HepG2 (cell line): ENCODE measurements at regions not wholly inside any gene's neighbourhood (a gene's known extent, or its start where the extent isn't known, plus 50 kb on each side); places are given as distances from the start of the nearest gene placed in this dataset.

ENCODE experiments used
- EP300 ChIP-seq, 3 experiments: sonication (generic) in 1 of 3; formaldehyde crosslinking in 1 of 3; IDR thresholded peaks; 2 replicates each; pipeline versions ENCODE4 v1.5.1 to v1.6.1; 2011 to 2020; ENCODE audit warnings: low read depth in 2 of 3, low read length in 2 of 3, borderline replicate concordance in 1 of 3, improper control_type of control experiment in 1 of 3, mild to moderate bottlenecking in 1 of 3, missing genetic modification reagents in 1 of 3, moderate library complexity in 1 of 3
- SP140L ChIP-seq: sonication (generic); formaldehyde crosslinking; IDR thresholded peaks from 2 replicates; pipeline ENCODE4 v1.4.0; 2020; ENCODE audit warnings: missing genetic modification reagents, borderline replicate concordance
- ZNF564 ChIP-seq: sonication (generic); formaldehyde crosslinking; IDR thresholded peaks from 2 replicates; pipeline ENCODE4 v1.8.1; 2023; ENCODE audit warnings: mild to moderate bottlenecking, missing genetic modification reagents

GRCh38 chr2:121849236-121849635 lies 93.8 kb downstream of the TSN start:
- TF ChIP-seq SP140L (no peak), ZNF564 (CRISPR knock-in tag) (no peak), EP300 (IDR thresholded peaks at IDR 0.05; ENCODE audit: low read depth in 2 of 2, low read length in 2 of 2) (no peak), EP300 (CRISPR knock-in tag; IDR thresholded peaks at IDR 0.05; ENCODE audit: borderline replicate concordance) (no peak)
